HL-60 (cell line): ENCODE measurements at regions not wholly inside any gene's neighbourhood (a gene's known extent, or its start where the extent isn't known, plus 50 kb on each side); places are given as distances from the start of the nearest gene placed in this dataset.

Experiments used
- POLR2AphosphoS5 ChIP-seq: IDR thresholded peaks from 2 replicates; pipeline ENCODE4 v1.6.1; 2012; ENCODE audit warnings: low read depth
- SPI1 ChIP-seq: IDR thresholded peaks from 2 replicates; pipeline ENCODE4 v1.6.1; 2012; ENCODE audit warnings: low read depth, mild to moderate bottlenecking, borderline replicate concordance
- TF ChIP-seq, protein P1 (sequence below): IDR thresholded peaks from one replicate; pipeline ENCODE4 v1.5.1; 2011; ENCODE audit warnings: low read length, control low read depth, inconsistent platforms; ENCODE audit not compliant: insufficient read depth
- TF ChIP-seq, protein P2 (sequence below): IDR thresholded peaks from 2 replicates; pipeline ENCODE4 v1.6.1; 2012; ENCODE audit warnings: low read depth; ENCODE audit not compliant: insufficient replicate concordance

DNA sequence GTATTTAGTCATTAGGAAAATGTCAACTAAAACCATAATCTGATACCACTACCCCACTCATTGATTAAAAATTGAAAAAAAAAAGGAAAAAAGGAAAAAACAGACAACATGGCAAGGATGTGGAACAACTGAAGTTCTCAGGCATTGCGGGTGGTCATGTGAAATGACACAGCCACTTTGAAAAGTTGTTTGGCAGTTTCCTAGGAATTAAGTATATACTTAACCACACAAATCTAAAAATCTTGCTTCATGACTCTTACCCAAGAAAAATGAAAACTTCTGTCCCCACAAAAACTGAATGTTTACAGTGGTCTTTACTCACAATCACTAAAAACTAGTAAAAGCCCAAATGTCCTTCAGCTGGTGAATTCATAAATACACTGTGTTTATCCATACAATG lies 254.5 kb downstream of the AHR start:
- TF ChIP-seq, protein P1, sequence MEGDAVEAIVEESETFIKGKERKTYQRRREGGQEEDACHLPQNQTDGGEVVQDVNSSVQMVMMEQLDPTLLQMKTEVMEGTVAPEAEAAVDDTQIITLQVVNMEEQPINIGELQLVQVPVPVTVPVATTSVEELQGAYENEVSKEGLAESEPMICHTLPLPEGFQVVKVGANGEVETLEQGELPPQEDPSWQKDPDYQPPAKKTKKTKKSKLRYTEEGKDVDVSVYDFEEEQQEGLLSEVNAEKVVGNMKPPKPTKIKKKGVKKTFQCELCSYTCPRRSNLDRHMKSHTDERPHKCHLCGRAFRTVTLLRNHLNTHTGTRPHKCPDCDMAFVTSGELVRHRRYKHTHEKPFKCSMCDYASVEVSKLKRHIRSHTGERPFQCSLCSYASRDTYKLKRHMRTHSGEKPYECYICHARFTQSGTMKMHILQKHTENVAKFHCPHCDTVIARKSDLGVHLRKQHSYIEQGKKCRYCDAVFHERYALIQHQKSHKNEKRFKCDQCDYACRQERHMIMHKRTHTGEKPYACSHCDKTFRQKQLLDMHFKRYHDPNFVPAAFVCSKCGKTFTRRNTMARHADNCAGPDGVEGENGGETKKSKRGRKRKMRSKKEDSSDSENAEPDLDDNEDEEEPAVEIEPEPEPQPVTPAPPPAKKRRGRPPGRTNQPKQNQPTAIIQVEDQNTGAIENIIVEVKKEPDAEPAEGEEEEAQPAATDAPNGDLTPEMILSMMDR = no peak
- TF ChIP-seq POLR2AphosphoS5 (no peak), SPI1 (no peak)
- TF ChIP-seq, protein P2, sequence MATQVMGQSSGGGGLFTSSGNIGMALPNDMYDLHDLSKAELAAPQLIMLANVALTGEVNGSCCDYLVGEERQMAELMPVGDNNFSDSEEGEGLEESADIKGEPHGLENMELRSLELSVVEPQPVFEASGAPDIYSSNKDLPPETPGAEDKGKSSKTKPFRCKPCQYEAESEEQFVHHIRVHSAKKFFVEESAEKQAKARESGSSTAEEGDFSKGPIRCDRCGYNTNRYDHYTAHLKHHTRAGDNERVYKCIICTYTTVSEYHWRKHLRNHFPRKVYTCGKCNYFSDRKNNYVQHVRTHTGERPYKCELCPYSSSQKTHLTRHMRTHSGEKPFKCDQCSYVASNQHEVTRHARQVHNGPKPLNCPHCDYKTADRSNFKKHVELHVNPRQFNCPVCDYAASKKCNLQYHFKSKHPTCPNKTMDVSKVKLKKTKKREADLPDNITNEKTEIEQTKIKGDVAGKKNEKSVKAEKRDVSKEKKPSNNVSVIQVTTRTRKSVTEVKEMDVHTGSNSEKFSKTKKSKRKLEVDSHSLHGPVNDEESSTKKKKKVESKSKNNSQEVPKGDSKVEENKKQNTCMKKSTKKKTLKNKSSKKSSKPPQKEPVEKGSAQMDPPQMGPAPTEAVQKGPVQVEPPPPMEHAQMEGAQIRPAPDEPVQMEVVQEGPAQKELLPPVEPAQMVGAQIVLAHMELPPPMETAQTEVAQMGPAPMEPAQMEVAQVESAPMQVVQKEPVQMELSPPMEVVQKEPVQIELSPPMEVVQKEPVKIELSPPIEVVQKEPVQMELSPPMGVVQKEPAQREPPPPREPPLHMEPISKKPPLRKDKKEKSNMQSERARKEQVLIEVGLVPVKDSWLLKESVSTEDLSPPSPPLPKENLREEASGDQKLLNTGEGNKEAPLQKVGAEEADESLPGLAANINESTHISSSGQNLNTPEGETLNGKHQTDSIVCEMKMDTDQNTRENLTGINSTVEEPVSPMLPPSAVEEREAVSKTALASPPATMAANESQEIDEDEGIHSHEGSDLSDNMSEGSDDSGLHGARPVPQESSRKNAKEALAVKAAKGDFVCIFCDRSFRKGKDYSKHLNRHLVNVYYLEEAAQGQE = no peak
